GM10266 (cell line): ENCODE measurements at regions not wholly inside any gene's neighbourhood (a gene's known extent, or its start where the extent isn't known, plus 50 kb on each side); places are given as distances from the start of the nearest gene placed in this dataset.

Source experiments
- DNase-seq: peaks from one replicate; pipeline ENCODE4 v3.0.0; 2012; ENCODE audit errors: extremely low spot score
- TF ChIP-seq, protein P1 (sequence below): IDR thresholded peaks from 2 replicates; pipeline ENCODE4 v1.5.1; 2012; ENCODE audit warnings: mild to moderate bottlenecking, low read depth; ENCODE audit not compliant: control insufficient read depth, insufficient read depth; ENCODE audit errors: missing control alignments

DNA sequence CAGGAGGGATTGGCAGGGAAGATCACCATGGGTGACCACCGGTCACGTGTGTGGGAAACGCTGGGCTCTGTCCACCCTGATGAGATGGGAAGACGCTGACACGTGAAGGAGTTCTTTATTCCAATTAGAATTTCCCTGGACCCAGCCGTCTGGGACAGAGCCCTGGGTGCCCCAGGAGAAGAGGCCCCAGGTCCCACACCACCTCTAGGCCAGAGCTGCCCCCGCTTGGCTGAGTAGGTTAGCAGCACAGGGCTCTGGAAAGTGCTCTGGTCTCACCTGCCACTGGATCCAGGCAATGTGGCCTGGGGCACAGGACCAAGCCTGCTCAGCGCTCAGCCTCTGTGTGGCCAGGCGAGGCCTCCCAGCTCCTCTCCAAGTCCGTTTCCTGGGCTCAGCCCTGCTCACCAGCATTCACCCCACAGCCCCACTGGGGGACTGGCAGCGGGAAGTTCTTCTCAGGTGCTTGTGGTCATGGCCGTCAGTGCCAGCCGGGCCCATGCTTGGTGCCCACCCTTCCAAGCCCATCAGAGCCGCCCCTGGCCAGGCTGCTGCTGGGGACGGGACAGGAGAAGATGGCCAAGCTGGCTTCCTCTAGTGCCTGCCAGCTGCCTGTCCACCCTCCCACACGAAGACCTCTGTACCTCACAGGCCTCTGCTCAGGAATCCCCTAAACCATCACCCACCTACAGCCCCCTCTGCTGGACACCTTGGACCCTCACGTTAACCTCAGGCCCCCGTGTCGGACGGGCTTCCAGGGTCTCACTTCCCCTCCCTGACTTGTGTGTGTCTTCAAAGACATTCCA is 62.5 kb upstream of the FGF3 start:
- TF ChIP-seq, protein P1, sequence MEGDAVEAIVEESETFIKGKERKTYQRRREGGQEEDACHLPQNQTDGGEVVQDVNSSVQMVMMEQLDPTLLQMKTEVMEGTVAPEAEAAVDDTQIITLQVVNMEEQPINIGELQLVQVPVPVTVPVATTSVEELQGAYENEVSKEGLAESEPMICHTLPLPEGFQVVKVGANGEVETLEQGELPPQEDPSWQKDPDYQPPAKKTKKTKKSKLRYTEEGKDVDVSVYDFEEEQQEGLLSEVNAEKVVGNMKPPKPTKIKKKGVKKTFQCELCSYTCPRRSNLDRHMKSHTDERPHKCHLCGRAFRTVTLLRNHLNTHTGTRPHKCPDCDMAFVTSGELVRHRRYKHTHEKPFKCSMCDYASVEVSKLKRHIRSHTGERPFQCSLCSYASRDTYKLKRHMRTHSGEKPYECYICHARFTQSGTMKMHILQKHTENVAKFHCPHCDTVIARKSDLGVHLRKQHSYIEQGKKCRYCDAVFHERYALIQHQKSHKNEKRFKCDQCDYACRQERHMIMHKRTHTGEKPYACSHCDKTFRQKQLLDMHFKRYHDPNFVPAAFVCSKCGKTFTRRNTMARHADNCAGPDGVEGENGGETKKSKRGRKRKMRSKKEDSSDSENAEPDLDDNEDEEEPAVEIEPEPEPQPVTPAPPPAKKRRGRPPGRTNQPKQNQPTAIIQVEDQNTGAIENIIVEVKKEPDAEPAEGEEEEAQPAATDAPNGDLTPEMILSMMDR, result no peak
- DNase-seq, result no peak

DNA sequence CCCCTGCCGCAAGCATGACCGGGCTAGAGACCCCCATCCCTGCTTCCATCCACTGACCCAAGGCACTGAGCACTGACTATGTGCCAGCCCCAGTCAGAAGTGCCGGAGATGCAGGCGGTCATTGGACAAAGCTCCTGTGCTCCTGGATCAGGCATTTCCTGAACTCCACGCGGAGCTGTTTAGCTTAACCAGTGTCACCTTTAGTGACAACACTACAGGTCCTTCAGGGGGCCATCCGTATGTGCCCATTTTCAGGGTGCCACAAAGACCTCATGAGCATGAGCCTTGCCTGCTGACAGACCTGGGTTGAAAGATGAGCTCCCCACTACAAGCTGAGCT is 63.0 kb upstream of the FGF3 start:
- no peak for DNase-seq
- TF ChIP-seq, protein P1, result no peak

DNA sequence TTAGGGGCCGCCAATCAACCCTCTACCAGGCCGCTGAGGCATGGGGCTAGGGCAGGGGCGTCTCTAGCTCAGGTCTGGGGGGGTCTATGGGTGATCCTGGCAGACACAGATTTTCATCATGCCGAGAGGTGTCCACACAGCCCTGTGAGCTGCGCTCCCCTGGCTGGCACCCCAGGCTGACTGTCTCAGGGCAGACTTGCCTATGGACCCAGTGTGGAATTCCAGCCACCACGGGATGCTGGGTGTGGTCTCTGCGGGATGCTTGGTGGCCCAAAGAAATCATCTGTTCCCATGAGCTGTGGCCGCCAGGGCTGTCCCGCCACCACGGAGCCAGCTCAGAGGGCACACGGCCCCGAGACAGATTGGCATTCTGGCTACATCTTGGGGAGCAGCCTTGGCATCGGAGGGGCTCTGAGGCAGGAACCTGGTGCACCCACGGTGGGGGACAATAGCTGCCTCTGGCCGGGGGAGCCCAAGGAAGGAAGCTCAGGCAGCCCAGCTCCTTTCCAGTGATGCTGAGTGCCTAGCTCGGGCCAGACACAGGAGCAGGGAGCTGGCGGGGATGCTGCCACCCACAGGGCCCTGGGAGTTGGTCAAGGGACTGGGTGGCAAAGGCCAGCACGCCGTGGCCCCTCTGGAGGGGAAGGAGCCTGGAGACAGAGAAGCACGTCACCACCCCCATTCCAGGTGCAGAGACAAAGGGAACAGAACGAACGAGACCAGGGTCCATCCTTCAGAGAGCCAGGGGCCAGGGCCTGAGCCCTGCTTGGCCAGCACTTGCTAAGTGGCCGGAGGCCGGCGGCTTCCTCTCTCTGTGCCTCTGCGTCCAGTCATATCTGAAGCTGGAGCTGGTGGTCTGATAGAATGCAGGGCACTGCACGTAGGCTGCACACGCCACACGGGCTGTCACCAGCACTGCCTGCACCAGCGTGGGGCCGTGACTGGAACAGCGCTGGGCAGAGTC is 64.4 kb upstream of the FGF3 start:
- DNase-seq, result no peak
- TF ChIP-seq, protein P1, result no peak

DNA sequence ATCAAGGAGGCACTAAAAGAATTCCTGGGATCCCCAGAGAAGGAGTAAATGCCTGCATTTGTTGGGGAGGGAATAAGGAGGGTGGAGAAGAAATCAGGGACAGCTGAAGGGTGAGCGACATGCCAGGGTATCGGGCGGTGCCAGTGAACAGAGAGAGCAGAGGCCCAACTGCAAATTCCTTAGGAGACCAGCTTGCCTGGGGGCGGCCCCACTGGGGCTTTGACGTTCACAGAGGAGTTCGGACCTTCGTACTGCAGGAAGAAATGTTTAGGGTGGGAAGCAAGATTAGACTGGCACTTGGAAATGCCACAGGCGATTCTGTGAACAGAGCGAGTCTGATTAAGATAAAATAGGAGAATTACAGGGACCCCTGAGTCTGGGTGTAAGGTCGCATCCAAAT is 65.1 kb upstream of the FGF3 start:
- no peak for DNase-seq
- TF ChIP-seq, protein P1, result no peak

DNA sequence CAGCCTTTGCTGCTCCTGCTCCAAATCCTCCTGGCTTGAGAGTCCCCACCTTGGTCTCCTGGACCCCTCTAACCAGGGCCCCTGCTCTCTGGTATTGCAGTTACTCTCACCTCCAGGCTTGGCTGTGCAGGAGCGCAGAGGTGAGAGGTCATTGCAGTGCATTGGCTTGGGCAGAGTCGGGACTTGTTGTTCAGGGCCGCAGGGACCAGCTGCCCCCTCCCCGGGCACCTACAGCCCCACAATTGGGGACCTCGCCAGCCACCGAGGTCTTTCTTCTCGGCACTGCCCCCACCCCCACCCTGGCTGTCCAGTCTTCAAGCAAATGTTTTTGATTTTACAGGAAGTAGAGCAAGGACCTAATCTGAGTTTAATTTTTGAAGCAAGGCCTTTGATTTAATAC is 65.5 kb upstream of the FGF3 start:
- TF ChIP-seq, protein P1, result no peak
- DNase-seq, result no peak

DNA sequence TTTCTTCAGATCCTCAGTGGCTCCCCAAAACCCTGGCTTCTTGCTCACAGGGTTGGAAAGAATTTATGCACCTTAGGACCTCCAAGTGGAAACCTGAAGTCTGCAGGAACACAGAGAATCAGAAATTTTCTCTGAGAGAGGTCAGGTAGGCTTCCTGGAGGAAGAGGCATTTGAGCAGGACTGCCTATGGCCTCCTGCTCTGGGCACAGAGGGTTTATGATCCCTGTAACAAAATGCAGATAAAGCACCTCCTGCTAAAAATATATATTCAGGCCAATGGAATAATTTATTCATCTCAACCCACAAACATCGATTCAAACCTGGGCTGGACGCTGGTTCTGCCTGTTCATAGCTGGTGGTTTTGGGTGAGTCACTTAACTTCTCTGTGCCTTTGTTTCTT is 68.1 kb upstream of the FGF3 start:
- DNase-seq, result no peak
- TF ChIP-seq, protein P1, result no peak

DNA sequence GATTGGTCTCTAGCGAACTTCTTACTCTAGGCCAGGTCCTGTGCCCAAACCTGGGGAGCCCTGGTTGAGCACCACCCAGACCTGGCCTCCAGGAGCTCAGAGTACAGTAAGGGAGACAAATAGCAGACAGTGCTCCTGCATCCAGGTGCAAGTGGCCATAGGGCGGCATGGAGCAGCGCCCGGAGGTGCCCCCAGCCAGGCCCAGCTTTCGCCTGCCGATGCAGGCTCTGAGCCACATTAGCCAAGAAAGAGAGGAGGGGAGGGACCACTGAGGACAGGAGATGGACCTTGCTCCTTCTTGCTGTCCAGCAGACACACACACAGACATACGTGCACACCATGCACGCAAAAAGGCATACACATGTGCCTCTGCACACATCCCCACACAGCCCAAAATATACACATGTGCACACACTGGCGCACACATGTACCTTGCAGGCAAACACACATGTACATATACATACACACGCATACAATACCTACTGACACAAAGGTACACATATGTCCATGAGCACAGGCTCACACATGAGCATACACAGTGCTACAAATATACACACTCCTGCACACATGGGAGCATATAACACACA is 68.7 kb upstream of the FGF3 start:
- no peak for DNase-seq
- TF ChIP-seq, protein P1, result no peak
